ENCODE measurements at regions not wholly inside any gene's neighbourhood (a gene's known extent, or its start where the extent isn't known, plus 50 kb on each side); places are given as distances from the start of the nearest gene placed in this dataset.
A peak's percentile ranks its signal among the peaks of the same experiment; 100 is the strongest.

DNA sequence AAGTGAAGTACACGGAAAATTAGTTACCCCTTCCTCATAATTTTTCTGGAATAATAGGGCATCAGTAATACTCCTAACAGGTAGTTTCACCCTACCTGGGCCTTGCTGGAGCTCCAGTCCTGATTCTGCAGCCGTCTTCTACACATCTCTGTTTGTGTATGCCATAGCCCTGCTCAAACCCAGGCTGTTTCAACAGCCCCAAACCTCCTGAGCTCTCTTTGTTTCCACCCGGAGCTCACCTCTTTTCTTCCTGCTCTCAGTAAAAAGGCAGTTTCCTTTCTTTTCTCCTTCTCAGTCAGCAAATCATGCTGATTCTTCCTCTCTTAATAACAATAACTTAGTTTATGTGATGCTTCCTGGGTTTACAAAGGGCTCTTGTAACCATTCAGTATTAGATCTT is 355.1 kb upstream of the RUNX1 start:
- Mint-ChIP-seq H3K9me3 (no peaks in the 10 kb centered on the region), H3K27ac (ENCODE audit: unreplicated experiment) (no peak overlapping the region), H3K36me3 (ENCODE audit: low read depth) (no peaks in the 10 kb centered on the region), H3K4me3 (no peak overlapping the region), H3K27me3 (ENCODE audit: low read depth) (no peaks in the 10 kb centered on the region), H3K4me1 (peaks cover 5% of the 10 kb centered on the region)
- no peak for DNase-seq (ENCODE audit: low read depth, low spot score)
- TF ChIP-seq, protein P1, sequence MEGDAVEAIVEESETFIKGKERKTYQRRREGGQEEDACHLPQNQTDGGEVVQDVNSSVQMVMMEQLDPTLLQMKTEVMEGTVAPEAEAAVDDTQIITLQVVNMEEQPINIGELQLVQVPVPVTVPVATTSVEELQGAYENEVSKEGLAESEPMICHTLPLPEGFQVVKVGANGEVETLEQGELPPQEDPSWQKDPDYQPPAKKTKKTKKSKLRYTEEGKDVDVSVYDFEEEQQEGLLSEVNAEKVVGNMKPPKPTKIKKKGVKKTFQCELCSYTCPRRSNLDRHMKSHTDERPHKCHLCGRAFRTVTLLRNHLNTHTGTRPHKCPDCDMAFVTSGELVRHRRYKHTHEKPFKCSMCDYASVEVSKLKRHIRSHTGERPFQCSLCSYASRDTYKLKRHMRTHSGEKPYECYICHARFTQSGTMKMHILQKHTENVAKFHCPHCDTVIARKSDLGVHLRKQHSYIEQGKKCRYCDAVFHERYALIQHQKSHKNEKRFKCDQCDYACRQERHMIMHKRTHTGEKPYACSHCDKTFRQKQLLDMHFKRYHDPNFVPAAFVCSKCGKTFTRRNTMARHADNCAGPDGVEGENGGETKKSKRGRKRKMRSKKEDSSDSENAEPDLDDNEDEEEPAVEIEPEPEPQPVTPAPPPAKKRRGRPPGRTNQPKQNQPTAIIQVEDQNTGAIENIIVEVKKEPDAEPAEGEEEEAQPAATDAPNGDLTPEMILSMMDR (conservative IDR thresholded peaks at IDR 0.05) = no peak

DNA sequence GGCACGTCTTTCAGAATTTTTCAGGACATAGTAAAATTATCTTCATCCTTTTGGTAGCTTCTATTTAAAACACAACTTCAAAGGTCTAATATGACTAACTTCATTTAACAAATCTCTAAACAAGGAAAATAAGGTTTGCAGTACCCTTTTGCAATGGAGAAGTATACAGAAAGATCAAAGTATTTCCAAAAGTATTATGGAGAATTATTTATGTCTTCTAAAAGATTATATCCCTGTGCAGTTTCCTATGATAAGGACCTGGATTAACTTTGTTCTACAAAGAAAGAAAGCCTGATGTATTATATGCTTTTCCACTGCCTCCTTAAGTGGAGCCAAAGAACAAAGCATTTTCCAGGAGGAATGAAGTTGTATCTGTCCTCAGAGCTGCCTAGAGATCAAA is 353.0 kb upstream of the RUNX1 start:
- Mint-ChIP-seq H3K4me3 (no peak overlapping the region), H3K27ac (ENCODE audit: unreplicated experiment) (no peak overlapping the region), H3K27me3 (ENCODE audit: low read depth) (no peaks in the 10 kb centered on the region), H3K9me3 (no peaks in the 10 kb centered on the region), H3K36me3 (ENCODE audit: low read depth) (no peaks in the 10 kb centered on the region), H3K4me1 (peaks cover 5% of the 10 kb centered on the region)
- TF ChIP-seq, protein P1 (conservative IDR thresholded peaks at IDR 0.05) = no peak
- DNase-seq (ENCODE audit: low read depth, low spot score) = no peak

DNA sequence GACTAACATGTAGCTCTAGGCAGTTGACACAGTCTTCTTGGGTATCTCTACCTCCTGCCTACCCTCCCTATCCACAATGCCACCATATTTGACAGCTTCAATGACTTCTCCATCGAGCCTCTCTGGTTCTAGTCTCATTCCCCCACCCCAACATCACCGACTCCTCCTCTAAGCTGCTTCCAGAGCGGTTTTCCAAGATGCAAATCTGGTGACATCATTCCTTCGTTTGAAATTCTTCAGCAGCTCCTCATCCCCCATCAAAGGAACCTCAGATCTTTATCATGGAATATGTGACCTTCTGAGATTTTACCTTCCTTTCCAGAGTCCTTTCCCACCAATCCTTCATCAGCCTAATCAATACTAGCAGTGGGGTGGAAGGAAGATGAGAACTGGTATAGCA is 352.4 kb upstream of the RUNX1 start:
- Mint-ChIP-seq H3K4me3 (no peak overlapping the region), H3K27ac (ENCODE audit: unreplicated experiment) (no peak overlapping the region), H3K4me1 (peaks cover 5% of the 10 kb centered on the region), H3K27me3 (ENCODE audit: low read depth) (no peaks in the 10 kb centered on the region), H3K36me3 (ENCODE audit: low read depth) (no peaks in the 10 kb centered on the region), H3K9me3 (no peaks in the 10 kb centered on the region)
- DNase-seq (ENCODE audit: low read depth, low spot score) = no peak
- TF ChIP-seq, protein P1 (conservative IDR thresholded peaks at IDR 0.05) = no peak

DNA sequence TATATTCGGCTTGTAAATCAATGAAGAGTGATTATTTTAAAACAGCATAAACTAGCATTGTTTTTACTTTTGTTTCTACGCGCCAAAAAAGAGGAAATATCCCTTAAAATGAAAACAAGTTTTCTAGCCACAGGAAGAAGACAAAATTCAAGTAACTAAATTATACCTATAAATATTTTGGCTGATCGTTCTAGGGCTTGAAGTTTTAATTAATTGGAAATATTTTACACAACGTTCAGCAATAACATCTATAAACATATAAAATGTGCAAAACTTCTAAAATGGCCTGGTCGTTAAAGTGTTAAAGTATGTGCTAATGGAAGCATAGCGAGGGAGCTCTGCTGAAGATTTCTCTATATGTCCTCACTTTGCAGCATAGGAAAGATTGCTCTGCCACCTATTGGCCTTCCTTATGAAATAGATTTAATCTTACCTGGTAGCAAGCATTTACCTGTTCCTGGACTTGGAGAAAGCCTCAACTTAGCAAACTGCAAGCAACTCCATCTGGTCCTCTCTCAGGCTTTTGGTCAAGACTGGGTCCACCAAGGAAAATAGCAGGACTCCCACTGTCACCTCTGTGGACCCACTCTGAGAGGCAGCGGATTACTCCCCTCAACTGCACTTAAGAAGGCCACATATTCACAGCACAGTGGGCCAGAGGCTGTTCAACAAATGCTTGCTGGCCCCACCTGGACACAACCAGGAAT is 351.3 kb upstream of the RUNX1 start:
- Mint-ChIP-seq H3K4me3 (no peak overlapping the region), H3K27me3 (ENCODE audit: low read depth) (no peaks in the 10 kb centered on the region)

DNA sequence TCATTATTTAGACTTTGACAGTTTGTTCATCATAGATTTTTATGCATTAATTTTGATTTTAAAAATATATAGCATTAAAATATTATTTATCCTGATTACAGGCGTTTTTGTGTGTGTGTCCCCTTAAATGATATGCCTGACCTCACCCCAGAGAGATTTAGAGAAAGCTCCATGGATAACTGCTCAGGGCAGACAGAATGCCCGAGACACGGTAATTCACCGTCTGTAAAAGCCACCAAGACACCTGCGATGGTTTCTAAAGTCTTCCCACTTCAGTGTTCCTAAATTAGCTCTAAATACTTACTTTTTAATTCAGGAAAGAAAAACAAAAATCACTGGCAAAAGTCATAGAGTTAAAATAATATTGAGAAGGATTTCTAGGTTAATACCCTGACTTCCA is 350.6 kb upstream of the RUNX1 start:
- H3K4me1 Mint-ChIP-seq = peaks cover 5% of the 10 kb centered on the region
- DNase-seq (ENCODE audit: low read depth, low spot score) = no peak
- no peak overlapping the region for H3K27ac Mint-ChIP-seq (ENCODE audit: unreplicated experiment)

More for the DNA sequence above, 351.3 kb upstream of the RUNX1 start:
- Mint-ChIP-seq H3K4me1 (peaks cover 5% of the 10 kb centered on the region), H3K9me3 (no peaks in the 10 kb centered on the region), H3K36me3 (ENCODE audit: low read depth) (no peaks in the 10 kb centered on the region), H3K27ac (ENCODE audit: unreplicated experiment) (no peak overlapping the region)
- DNase-seq (ENCODE audit: low read depth, low spot score) = no peak
- TF ChIP-seq, protein P1 (conservative IDR thresholded peaks at IDR 0.05) = peak; percentile 71

More for the DNA sequence above, 350.6 kb upstream of the RUNX1 start:
- Mint-ChIP-seq H3K27me3 (ENCODE audit: low read depth) (no peaks in the 10 kb centered on the region), H3K9me3 (no peaks in the 10 kb centered on the region), H3K36me3 (ENCODE audit: low read depth) (no peaks in the 10 kb centered on the region), H3K4me3 (no peak overlapping the region)
- TF ChIP-seq, protein P1 (conservative IDR thresholded peaks at IDR 0.05) = no peak
